Peyer's patch (tissue), 4 donors: ENCODE measurements at regions not wholly inside any gene's neighbourhood (a gene's known extent, or its start where the extent isn't known, plus 50 kb on each side); places are given as distances from the start of the nearest gene placed in this dataset.

ENCODE experiments used
- POLR2A ChIP-seq, 2 donors: fragments of 450-650 bp; IDR thresholded peaks; one replicate each; pipeline ENCODE4 v1.5.1; 2017; ENCODE audit warnings: antibody characterized with exemption in 2 of 2, mild to moderate bottlenecking in 2 of 2, moderate library complexity in 2 of 2
- TF ChIP-seq, protein P1 (sequence below), 6 experiments: fragments of 450-650 bp in 4 of 6; fragments of 200-600 bp in 2 of 6; sonication (generic) in 1 of 6; IDR thresholded peaks; one replicate each; pipeline ENCODE4 v1.5.1; 2017 to 2019; ENCODE audit warnings: antibody characterized with exemption in 6 of 6, mild to moderate bottlenecking in 3 of 6, moderate library complexity in 1 of 6

DNA sequence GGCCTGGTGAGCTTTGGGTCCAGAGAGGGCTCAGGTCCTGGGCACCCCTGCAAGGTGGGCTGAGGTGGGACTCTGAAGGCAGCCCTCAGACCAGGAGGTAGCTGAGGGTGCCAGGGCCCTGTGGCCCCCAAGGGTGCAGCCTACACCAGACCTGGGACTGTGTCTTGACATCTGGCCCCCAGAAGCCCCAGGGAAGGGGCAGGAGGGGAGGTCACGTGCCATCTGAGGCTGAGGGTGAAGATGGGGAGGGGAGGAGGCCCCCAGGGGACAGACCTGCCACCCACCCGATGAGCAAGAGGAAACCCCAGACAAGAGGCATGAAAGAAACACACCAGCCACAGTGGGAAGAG is 520.2 kb downstream of the BRD1 start:
- TF ChIP-seq, protein P1, sequence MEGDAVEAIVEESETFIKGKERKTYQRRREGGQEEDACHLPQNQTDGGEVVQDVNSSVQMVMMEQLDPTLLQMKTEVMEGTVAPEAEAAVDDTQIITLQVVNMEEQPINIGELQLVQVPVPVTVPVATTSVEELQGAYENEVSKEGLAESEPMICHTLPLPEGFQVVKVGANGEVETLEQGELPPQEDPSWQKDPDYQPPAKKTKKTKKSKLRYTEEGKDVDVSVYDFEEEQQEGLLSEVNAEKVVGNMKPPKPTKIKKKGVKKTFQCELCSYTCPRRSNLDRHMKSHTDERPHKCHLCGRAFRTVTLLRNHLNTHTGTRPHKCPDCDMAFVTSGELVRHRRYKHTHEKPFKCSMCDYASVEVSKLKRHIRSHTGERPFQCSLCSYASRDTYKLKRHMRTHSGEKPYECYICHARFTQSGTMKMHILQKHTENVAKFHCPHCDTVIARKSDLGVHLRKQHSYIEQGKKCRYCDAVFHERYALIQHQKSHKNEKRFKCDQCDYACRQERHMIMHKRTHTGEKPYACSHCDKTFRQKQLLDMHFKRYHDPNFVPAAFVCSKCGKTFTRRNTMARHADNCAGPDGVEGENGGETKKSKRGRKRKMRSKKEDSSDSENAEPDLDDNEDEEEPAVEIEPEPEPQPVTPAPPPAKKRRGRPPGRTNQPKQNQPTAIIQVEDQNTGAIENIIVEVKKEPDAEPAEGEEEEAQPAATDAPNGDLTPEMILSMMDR (IDR thresholded peaks at IDR 0.05) = no peak
- TF ChIP-seq POLR2A (IDR thresholded peaks at IDR 0.05) = no peak
